ENCODE measurements at regions not wholly inside any gene's neighbourhood (a gene's known extent, or its start where the extent isn't known, plus 50 kb on each side); places are given as distances from the start of the nearest gene placed in this dataset.
"Not testable (repeated sequence)": the region's sequence is repeated elsewhere in the genome, so short reads cannot be mapped to it uniquely, and the experiment has no call there.

DNA sequence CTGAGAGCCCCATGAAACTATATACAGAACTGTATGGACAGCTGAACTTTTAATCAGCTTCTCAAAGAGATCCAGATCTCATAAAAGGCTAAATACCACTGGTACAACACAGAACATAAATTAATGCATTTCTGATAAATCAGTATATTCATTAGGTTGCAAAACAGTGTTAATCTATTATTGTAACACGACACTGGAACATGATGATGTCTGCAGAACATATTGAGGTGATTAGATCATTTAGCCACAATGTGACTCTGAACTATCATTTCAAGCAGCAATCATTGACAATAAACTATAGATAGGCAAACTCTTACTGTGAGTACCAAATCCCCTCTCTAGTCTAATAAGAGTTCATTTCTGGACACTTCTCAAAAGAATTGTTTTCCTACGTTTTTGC, 50.3 kb downstream of the GASK1B start:
- TF ChIP-seq, protein P1, sequence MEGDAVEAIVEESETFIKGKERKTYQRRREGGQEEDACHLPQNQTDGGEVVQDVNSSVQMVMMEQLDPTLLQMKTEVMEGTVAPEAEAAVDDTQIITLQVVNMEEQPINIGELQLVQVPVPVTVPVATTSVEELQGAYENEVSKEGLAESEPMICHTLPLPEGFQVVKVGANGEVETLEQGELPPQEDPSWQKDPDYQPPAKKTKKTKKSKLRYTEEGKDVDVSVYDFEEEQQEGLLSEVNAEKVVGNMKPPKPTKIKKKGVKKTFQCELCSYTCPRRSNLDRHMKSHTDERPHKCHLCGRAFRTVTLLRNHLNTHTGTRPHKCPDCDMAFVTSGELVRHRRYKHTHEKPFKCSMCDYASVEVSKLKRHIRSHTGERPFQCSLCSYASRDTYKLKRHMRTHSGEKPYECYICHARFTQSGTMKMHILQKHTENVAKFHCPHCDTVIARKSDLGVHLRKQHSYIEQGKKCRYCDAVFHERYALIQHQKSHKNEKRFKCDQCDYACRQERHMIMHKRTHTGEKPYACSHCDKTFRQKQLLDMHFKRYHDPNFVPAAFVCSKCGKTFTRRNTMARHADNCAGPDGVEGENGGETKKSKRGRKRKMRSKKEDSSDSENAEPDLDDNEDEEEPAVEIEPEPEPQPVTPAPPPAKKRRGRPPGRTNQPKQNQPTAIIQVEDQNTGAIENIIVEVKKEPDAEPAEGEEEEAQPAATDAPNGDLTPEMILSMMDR (IDR thresholded peaks at IDR 0.05), result no peak

DNA sequence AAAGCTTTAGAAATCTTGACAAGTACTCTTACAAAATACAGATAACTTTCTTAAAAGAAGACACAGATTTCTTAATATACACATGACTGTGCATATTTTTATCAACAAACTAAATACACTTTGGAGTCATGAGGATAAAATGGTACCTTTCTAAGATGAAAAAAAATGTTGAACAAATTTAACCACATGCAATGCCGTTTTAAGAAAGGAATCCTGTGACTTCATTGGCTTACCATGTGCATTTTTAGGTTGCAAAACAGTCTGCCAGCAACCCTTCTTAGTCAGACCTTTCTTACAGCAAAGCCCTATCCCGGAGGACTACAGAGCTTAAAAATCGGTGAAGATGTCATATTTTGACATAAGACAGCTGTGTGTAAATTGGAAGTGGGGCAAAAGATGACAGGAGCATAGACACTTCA, 51.7 kb downstream of the GASK1B start:
- H3K27me3 ChIP-seq, result no peaks in the 10 kb centered on the region
- intact Hi-C loops (cut with DNase I; ENCODE audit: low total_unique reads), result no loop called here
- H3K36me3 ChIP-seq, result no peaks in the 10 kb centered on the region
- no peaks in the 10 kb centered on the region for H3K9me3 ChIP-seq
- DNase-seq, result peak in 1 of 2 donors; percentile 59
- TF ChIP-seq, protein P1 (IDR thresholded peaks at IDR 0.05), result no peak
- H3K4me1 ChIP-seq, result peaks cover 0 to 30% (median 3%) of the 10 kb centered on the region in 4 donors
- H3K27ac ChIP-seq, result peak overlapping the region; percentile 60 to 67
- H3K4me3 ChIP-seq, result peak overlapping the region; percentile 30 to 42

More for the DNA sequence above, 50.3 kb downstream of the GASK1B start:
- Histone ChIP-seq H3K27me3 (no peaks in the 10 kb centered on the region), H3K27ac (peak overlapping the region; percentile 6 to 67), H3K4me3 (no peak overlapping the region), H3K9me3 (no peaks in the 10 kb centered on the region), H3K36me3 (peaks cover 0 to 4% (median 0%) of the 10 kb centered on the region in 3 donors), H3K4me1 (peaks cover 0 to 30% (median 3%) of the 10 kb centered on the region in 4 donors)
- intact Hi-C loops (cut with DNase I; ENCODE audit: low total_unique reads), result no loop called here
- DNase-seq, result no peak

DNA sequence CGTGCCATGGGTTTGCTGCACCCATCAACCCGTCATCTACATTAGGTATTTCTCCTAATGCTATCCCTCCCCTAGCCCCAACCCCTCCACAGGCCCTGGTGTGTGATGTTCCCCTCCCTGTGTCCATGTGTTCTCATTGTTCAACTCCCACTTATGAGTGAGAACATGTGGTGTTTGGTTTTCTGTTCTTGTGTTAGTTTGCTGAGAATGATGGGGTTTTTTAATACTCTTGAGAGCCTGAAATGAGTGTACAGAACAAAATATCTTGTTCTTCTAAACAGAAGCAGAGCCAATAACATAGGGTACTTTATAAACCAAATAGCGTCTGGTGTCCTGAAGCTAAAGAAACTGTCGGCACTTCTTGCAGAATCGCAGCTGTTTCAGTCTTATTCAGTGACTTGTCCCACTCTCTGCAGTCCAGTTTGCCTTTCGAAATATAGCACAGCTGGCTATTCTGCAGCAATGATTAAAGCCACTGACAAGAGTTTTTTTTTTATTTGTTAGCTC, 52.1 kb downstream of the GASK1B start:
- H3K4me1 ChIP-seq, result peaks cover 0 to 30% (median 3%) of the 10 kb centered on the region in 4 donors
- DNase-seq, result peak in 1 of 2 donors; percentile 46
- intact Hi-C loops (cut with DNase I; ENCODE audit: low total_unique reads); H3K27me3 ChIP-seq; H3K36me3 ChIP-seq; H3K9me3 ChIP-seq: not testable (repeated sequence)
- peak overlapping the region; percentile 60 to 67 for H3K27ac ChIP-seq
- H3K4me3 ChIP-seq, result peak overlapping the region; percentile 30 to 42

DNA sequence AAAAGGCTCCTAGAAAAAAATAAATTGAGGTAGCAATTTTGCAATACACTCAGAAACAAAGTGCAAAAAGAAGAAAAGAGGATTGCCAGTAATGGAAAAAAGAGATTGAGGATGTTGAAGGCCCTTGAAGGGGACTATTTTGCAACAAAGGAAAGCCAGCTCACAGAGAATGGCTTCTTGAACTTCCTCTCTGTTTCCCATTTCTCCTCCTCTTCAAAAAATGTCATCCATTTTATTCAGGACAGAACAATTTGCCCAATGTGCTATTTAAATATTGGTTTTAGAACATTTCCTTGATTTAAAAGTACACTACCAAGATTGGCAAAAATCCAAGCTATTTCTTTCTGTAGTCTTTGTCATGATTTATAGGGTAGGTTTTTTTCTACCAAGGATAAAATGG, 60.2 kb downstream of the GASK1B start:
- intact Hi-C loops (cut with DNase I; ENCODE audit: low total_unique reads), result no loop called here
- H3K27ac ChIP-seq, result no peak overlapping the region
- no peaks in the 10 kb centered on the region for H3K36me3 ChIP-seq
- DNase-seq, result no peak
- no peaks in the 10 kb centered on the region for H3K9me3 ChIP-seq
- peaks cover 0 to 13% (median 4%) of the 10 kb centered on the region in 4 donors for H3K4me1 ChIP-seq
- H3K4me3 ChIP-seq, result no peak overlapping the region
- no peaks in the 10 kb centered on the region for H3K27me3 ChIP-seq
- TF ChIP-seq, protein P1 (IDR thresholded peaks at IDR 0.05), result no peak

DNA sequence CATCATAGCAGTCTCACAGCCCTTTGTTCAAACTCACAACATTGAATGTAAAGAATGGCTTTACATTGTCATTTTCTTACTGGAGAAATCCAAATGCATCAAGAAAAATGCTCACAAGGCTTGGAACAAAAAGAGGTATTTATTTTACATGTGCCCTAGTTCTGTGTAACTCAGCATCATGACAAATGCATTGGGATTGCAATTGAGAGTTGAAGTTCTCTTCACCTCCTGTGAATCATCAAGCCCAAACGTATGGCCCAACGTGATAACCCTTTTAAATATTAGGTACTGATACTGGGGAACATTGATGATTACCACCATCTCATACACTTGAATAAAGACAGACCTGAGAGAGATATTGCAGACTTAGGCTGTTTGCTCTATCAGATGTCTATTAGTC, 61.6 kb downstream of the GASK1B start:
- DNase-seq, result no peak
- peaks cover 0 to 13% (median 4%) of the 10 kb centered on the region in 4 donors for H3K4me1 ChIP-seq
- H3K27ac ChIP-seq, result no peak overlapping the region
- TF ChIP-seq, protein P1 (IDR thresholded peaks at IDR 0.05), result no peak
- no peaks in the 10 kb centered on the region for H3K36me3 ChIP-seq
- H3K4me3 ChIP-seq, result no peak overlapping the region
- H3K9me3 ChIP-seq, result no peaks in the 10 kb centered on the region
- no peaks in the 10 kb centered on the region for H3K27me3 ChIP-seq
- intact Hi-C loops (cut with DNase I; ENCODE audit: low total_unique reads), result no loop called here

DNA sequence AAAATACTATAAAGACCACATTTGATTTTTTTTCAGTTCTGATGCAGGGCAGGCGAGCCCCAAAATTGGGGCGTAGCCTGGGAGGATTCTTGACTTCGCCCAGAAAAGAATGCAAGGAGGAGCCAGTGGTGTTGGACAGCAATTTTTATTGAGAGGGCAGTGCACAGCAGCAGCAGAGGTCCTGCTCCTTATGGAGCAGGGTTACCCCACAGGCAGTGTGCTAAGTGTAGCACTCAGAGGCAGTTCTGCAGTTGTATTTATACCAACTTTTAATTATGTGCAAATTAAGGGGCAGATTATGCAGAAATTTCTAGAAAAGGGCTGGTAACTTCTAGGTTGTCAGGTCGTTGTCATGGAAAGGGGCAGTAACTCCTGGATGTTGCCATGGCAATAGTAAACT, 69.9 kb downstream of the GASK1B start:
- Histone ChIP-seq H3K4me3 (no peak overlapping the region), H3K36me3 (no peaks in the 10 kb centered on the region), H3K27me3 (no peaks in the 10 kb centered on the region), H3K4me1 (no peaks in the 10 kb centered on the region), H3K9me3 (no peaks in the 10 kb centered on the region), H3K27ac (no peak overlapping the region)
- no peak for DNase-seq
- TF ChIP-seq, protein P1 (IDR thresholded peaks at IDR 0.05), result no peak
- intact Hi-C loops (cut with DNase I; ENCODE audit: low total_unique reads), result no loop called here

Data from tibial artery (tissue), 4 donors.